Glomerular endothelial cell (primary cell): ENCODE measurements at regions not wholly inside any gene's neighbourhood (a gene's known extent, or its start where the extent isn't known, plus 50 kb on each side); places are given as distances from the start of the nearest gene placed in this dataset.

Source experiments
- DNase-seq: peaks from one replicate; pipeline ENCODE4 v3.0.0-alpha.2; 2011; ENCODE audit warnings: low read depth, low spot score; ENCODE audit errors: extremely low read depth

- DNase-seq = no peak
These were observed 58.1 kb downstream of the TUSC7 start for GRCh38 chr3:116767726-116768125.

- DNase-seq = peak; percentile 55
These were observed 61.4 kb downstream of the TUSC7 start for GRCh38 chr3:116770815-116771450.

GRCh38 chr3:116776880-116777785, 67.6 kb downstream of the TUSC7 start:
- DNase-seq = no peak

GRCh38 chr3:116785226-116785625, 75.6 kb downstream of the TUSC7 start:
- DNase-seq = no peak

GRCh38 chr3:116802651-116803050, 93.1 kb downstream of the TUSC7 start:
- DNase-seq = no peak

DNA sequence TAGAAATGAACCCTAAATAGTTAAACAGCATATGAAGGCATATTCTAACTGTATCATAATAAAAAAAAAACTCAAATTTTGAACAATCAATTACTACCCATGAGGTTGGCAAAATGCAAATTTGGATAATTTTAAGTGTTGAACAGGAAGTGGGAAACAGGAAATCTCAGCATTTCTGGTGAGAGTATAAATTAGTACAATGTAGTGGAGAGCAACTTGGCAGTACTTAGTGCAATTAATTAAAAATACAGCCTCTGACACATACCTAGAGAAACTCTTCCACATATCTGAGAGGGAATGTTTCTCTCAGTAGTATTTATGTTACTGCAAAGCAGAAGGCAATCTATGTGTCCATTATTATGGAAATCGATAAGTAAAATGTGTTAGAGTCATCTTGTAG, 96.8 kb downstream of the TUSC7 start:
- no peak for DNase-seq

- no peak for DNase-seq
These were observed 99.1 kb downstream of the TUSC7 start for GRCh38 chr3:116808725-116809124.

DNA sequence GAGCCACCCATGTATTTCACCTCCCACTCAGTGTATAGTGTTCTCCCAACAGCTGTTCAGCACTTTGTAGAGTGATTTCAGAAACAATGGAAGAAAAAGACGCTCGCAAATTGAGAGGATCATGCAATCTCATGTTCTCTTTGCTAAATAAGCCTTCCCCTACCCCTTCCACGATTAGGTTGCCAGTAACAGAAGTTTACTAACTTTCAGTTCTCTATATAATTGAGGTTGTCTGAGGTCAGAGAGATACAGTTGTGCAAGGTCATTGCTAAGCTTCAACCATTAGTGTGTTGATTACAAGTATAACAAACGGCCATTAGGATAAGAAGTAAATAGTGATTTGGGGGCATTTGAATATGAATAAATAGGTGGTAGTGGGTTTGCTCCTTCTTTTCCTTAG, 99.6 kb downstream of the TUSC7 start:
- no peak for DNase-seq

GRCh38 chr3:116811754-116812153, 102.2 kb downstream of the TUSC7 start:
- no peak for DNase-seq

DNA sequence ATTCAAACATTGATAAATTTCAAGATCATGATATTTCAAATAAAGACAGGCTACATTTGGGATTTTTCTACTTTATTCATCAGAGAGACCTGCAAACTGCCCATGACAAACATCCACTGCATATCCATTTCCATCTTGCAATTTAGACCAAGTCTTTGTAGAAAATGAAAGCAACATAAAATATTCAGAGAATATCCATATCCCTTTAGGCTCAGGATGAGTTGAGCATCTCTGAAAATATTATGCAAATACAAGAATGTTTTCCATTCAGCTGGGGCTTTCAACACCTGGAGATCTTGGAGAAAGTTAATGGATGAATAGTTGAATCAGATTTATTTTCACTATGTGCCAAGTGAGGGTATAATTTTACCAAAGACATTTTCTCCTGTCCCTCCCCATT, 103.4 kb downstream of the TUSC7 start:
- DNase-seq = no peak

DNA sequence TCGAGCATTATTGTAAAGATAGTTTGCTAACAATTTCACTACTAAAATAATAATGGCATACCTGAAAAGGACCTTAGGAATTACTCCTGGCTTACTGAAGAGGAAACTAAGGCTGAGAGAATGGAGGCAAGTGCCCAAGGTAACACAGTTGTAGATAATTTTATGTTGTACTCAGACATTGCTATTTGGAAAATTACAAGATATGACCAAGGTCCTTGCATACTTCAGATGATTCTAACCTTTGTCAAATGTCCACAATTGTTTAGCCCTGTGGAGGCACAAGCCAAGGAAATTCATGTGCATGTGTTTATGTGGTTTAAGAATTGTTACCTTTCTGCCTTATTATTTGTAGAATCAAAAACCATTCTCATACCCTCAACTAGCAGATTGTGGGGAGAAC, 105.7 kb downstream of the TUSC7 start:
- DNase-seq = no peak

DNA sequence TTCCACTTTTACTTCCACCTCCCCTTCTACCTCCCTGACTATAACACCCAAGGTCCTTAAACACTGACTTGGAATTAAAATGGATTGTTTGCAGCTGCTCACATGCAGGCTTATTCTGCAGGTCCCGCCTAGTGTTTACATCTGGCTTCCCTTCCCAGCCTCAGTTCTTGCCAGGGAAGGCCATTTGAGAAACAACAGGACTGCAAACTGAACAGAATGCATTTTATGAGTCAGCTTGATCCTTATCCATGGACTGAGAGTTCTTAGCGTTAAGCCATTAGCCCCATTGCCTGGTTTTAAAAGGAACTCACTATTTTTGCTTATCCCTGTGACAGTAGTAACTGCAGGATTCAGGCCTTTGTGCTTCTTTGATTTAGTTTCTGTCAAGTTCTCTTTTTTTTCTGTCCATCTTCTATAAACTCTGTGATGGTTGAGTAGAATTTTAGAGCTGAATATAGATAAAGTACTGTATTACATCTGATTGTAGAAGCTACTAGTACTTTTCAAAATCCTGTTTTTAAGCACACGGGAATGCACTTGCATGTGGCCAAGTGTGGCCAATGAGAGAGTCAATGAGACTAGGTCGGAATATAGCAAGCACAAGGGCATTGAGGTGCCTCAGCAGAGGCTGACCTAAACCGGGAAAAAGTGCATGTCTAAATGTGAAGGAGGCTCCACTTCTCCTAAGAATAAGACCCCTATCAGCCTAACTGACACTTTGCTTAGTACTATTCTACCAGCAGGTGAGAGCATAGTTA, 106.4 kb downstream of the TUSC7 start:
- no peak for DNase-seq

- no peak for DNase-seq
These were observed 111.8 kb downstream of the TUSC7 start for GRCh38 chr3:116821371-116821770.

- no peak for DNase-seq
These were observed 114.6 kb downstream of the TUSC7 start for GRCh38 chr3:116824208-116824607.

DNA sequence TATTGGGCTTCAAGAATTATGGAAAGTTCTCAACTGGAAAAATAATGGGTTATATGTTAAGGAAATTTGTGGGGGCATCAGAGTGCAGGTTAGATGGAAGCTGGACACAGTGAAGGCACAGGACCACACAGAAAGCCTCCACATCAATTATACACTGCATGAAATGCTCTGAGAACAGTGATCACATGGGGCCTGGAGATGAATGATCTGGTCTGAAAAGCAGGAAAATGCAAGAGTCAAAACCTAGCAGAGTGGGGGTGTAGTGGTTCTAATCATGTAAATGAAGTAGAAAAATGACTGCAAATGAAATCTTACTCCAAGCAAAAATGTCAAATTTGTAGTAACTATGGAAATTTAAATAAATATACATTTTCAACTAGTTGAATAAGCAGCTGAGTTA, 123.6 kb downstream of the TUSC7 start:
- no peak for DNase-seq

DNA sequence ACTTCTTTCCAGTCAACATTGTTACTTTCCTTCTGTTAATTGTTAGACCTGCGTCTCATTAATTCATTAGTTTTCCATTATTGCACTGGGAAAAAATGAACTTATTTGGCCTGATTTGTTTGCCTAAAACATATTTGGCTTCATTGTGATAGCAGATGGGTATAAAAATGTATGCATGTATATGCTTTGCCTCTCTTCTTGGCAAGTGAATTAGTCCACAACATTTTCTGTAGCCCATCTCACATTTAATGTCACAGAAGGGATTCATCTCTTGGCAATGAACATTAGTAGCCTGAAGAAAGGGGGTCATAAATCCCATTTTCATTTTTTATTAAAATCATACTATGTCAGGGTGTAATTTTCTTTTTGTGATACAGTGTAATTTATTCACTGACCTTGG, 125.2 kb downstream of the TUSC7 start:
- DNase-seq = no peak

- no peak for DNase-seq
These were observed 126.1 kb downstream of the TUSC7 start for GRCh38 chr3:116835658-116836057.

GRCh38 chr3:116836286-116836685, 126.7 kb downstream of the TUSC7 start:
- no peak for DNase-seq

DNA sequence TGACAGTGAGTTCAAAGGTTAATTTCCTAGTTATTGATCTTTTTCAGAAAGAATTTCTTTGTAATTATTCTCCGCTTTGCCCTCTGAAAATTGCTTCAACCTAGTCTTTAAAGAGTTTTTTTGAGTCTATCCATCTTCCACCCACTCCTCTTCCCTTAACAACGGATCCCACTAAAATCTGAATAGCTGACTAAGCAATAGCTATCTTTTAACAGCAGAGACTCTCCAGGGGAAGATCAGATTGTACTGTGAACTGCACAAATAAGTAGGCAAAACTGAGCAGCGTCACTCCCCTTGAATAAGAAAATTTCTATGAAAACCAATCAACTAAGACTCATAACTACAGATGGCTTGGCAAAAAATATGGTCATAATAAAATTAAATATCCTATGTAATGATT, 127.9 kb downstream of the TUSC7 start:
- no peak for DNase-seq

DNA sequence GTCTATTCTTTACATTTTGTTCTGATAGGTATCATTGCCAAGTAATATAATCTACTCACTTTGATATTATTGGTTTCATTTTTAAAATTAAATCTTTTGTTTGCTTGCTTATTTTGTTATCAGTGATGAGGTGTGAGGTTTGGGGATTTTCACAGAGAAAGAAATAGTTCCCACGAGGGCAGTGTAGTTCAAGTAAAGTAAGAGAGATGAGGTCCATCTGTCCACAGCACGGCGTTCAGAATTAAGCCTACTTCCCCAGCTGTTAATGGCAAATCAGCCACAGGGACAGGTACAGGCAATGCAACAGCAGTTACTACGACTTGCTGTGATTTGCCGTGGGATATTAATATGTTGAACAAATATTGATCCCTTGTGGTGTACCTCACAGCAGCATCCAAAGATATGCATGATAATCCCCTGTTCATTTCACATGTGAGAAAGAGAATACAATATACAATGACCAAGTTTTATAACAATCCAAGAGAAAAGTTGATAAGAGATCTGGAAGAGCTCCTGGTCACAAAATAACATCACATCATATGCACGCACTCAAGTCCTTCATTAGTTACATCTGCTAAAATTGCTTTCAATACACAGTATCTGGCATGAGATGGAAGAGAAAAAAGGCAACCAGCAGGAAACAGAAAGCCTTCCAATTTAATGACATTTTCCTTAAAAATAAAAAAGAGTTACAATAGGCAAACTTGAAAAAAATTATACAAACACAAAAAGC, 131.6 kb downstream of the TUSC7 start:
- DNase-seq = no peak
